ENCODE measurements at regions not wholly inside any gene's neighbourhood (a gene's known extent, or its start where the extent isn't known, plus 50 kb on each side); places are given as distances from the start of the nearest gene placed in this dataset.

- intact Hi-C loops (cut with DNase I), result no loop called here
- Histone ChIP-seq H3K4me1 (peaks cover 0 to 20% (median 13%) of the 10 kb centered on the region in 4 donors), H3K36me3 (no peaks in the 10 kb centered on the region), H3K27me3 (no peaks in the 10 kb centered on the region), H3K27ac (replicated peaks in 1 of 4) (no peak overlapping the region), H3K9me3 (no peaks in the 10 kb centered on the region), H3K4me3 (no peak overlapping the region)
- 93% methylated on average over 14 of the region's 14 CpGs for WGBS
- TF ChIP-seq EP300 (IDR thresholded peaks at IDR 0.05) (no peak), POLR2AphosphoS5 (IDR thresholded peaks at IDR 0.05) (no peak), POLR2A (IDR thresholded peaks at IDR 0.05; ENCODE audit: low read depth) (no peak)
- TF ChIP-seq, protein P1, sequence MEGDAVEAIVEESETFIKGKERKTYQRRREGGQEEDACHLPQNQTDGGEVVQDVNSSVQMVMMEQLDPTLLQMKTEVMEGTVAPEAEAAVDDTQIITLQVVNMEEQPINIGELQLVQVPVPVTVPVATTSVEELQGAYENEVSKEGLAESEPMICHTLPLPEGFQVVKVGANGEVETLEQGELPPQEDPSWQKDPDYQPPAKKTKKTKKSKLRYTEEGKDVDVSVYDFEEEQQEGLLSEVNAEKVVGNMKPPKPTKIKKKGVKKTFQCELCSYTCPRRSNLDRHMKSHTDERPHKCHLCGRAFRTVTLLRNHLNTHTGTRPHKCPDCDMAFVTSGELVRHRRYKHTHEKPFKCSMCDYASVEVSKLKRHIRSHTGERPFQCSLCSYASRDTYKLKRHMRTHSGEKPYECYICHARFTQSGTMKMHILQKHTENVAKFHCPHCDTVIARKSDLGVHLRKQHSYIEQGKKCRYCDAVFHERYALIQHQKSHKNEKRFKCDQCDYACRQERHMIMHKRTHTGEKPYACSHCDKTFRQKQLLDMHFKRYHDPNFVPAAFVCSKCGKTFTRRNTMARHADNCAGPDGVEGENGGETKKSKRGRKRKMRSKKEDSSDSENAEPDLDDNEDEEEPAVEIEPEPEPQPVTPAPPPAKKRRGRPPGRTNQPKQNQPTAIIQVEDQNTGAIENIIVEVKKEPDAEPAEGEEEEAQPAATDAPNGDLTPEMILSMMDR (IDR thresholded peaks at IDR 0.05), result no peak
- peak; percentile 7 for DNase-seq (ENCODE audit: extremely low spot score)
These were observed 74.4 kb upstream of the TWIST2 start for GRCh38 chr2:238773472-238773871.

DNA sequence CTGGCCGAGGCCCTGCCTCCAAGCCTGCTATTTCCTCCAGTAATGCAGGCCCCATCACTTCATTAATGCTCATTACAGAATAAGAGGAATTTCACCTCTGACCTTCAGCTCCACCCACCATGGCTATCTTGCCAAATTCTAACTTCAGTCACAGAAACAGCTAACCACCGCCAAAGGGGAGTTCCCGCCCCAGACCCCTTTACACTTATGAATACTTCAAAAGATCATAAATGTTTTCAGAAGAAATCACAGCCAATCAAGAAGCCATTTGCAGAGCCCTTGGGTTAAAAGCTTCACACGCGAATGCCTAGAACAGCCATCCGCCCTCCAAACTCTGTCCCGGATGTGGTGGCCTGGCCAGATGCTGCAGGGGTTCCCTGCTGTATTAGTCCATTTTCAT is 73.8 kb upstream of the TWIST2 start:
- no peaks in the 10 kb centered on the region for H3K27me3 ChIP-seq
- TF ChIP-seq POLR2AphosphoS5 (IDR thresholded peaks at IDR 0.05), result no peak
- no peak for TF ChIP-seq POLR2A (IDR thresholded peaks at IDR 0.05; ENCODE audit: low read depth)
- TF ChIP-seq, protein P1 (IDR thresholded peaks at IDR 0.05), result no peak
- TF ChIP-seq EP300 (IDR thresholded peaks at IDR 0.05), result no peak
- peaks cover 0 to 20% (median 13%) of the 10 kb centered on the region in 4 donors for H3K4me1 ChIP-seq
- DNase-seq (ENCODE audit: extremely low spot score), result peak; percentile 29
- 91% methylated on average over 7 of the region's 7 CpGs for WGBS
- intact Hi-C loops (cut with DNase I), result no loop called here
- no peaks in the 10 kb centered on the region for H3K36me3 ChIP-seq
- no peaks in the 10 kb centered on the region for H3K9me3 ChIP-seq
- H3K4me3 ChIP-seq, result no peak overlapping the region
- no peak overlapping the region for H3K27ac ChIP-seq (replicated peaks in 1 of 4)

DNA sequence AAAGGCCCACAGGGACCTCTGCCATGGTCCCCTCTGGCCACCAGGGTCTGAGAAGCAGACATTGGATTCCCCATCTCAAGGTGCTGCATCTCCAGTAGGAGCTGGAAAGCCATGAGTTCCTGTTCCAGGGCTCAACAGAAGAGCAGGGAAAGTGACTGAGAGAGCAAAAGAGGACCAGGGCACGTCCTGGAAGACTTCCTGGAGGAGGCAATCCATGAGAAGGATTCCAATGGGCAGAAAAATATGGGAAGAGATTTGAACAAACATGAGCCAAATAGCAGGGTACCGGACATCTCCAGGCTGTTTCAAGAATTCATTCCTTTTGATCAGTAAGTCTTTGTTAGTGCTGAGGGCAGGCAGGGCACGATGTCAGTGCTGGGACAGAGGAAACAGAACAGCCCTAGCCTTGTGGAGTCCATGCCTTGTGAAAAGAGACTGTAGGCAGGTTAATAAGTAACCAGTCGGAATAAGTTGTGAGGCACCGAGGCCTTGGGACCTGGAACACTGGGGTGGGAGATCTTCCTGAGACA is 72.8 kb upstream of the TWIST2 start:
- peaks cover 0 to 20% (median 13%) of the 10 kb centered on the region in 4 donors for H3K4me1 ChIP-seq
- no peaks in the 10 kb centered on the region for H3K9me3 ChIP-seq
- no peak overlapping the region for H3K4me3 ChIP-seq
- 96% methylated on average over 5 of the region's 5 CpGs for WGBS
- H3K36me3 ChIP-seq, result no peaks in the 10 kb centered on the region
- no peaks in the 10 kb centered on the region for H3K27me3 ChIP-seq
- no peak for DNase-seq (ENCODE audit: extremely low spot score)
- intact Hi-C loops (cut with DNase I), result no loop called here
- TF ChIP-seq EP300 (IDR thresholded peaks at IDR 0.05) (no peak), POLR2AphosphoS5 (IDR thresholded peaks at IDR 0.05) (no peak), POLR2A (IDR thresholded peaks at IDR 0.05; ENCODE audit: low read depth) (no peak)
- TF ChIP-seq, protein P1 (IDR thresholded peaks at IDR 0.05), result no peak
- H3K27ac ChIP-seq (replicated peaks in 1 of 4), result no peak overlapping the region

DNA sequence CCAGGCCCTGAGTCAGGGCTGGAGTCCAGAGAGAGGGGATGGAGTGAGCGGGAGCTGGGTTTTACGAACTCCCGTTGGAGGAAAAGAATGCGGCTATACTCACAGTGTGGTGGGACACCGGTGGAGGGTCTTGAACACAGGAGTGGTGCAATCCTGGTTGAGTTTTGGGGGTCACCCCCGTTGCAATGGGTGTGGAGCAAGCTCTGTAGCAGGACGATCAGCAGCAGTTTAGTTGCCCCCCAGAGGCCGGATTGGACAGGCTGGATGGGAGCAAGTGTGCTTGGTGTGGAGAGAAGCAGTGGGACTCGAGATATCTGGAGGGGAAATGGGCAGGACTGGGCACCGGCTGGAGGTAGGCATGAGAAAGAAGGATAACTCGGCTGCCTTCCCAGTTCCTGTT is 72.3 kb upstream of the TWIST2 start:
- H3K27me3 ChIP-seq, result no peaks in the 10 kb centered on the region
- peaks cover 0 to 20% (median 13%) of the 10 kb centered on the region in 4 donors for H3K4me1 ChIP-seq
- H3K4me3 ChIP-seq, result no peak overlapping the region
- H3K36me3 ChIP-seq, result no peaks in the 10 kb centered on the region
- TF ChIP-seq, protein P1 (IDR thresholded peaks at IDR 0.05), result no peak
- TF ChIP-seq EP300 (IDR thresholded peaks at IDR 0.05) (no peak), POLR2A (IDR thresholded peaks at IDR 0.05; ENCODE audit: low read depth) (no peak), POLR2AphosphoS5 (IDR thresholded peaks at IDR 0.05) (no peak)
- H3K9me3 ChIP-seq, result no peaks in the 10 kb centered on the region
- intact Hi-C loops (cut with DNase I), result no loop called here
- 95% methylated on average over 11 of the region's 11 CpGs for WGBS
- H3K27ac ChIP-seq (replicated peaks in 1 of 4), result no peak overlapping the region
- DNase-seq (ENCODE audit: extremely low spot score), result peak; percentile 57

All from esophagus muscularis mucosa (tissue), 4 donors.